A673 (cell line): ENCODE measurements at regions not wholly inside any gene's neighbourhood (a gene's known extent, or its start where the extent isn't known, plus 50 kb on each side); places are given as distances from the start of the nearest gene placed in this dataset.

ENCODE experiments used
- BruUV-seq: library from RNA; stranded (reverse); fragments of 400-500 nt; replicated peaks from 2 replicates; lab custom pipeline; 2021; lab: Mats Ljungman, UMichigan
- CTCF ChIA-PET: fragments of 300-600 bp; sonication (Branson Sonifier 250); formaldehyde crosslinking; loops from one replicate; lab custom pipeline; 2022; ENCODE audit warnings: antibody characterized with exemption; lab: Charles Lee
- POLR2A ChIA-PET: fragments of 300-600 bp; sonication (Branson Sonifier 250); formaldehyde crosslinking; loops from one replicate; lab custom pipeline; 2022; ENCODE audit warnings: antibody characterized with exemption; ENCODE audit not compliant: low non-redundant PET; lab: Charles Lee
- DNase-seq: peaks from one replicate; pipeline ENCODE4 v3.0.0-alpha.2; 2015; ENCODE audit warnings: low spot score
- H3K27ac ChIP-seq: fragments of 200-600 bp; sonication (generic); 2 replicates; pipeline ENCODE4 v1.5.1; 2016; ENCODE audit warnings: mixed run types, low read depth, mild to moderate bottlenecking, mixed read lengths, antibody characterized with exemption, low read length; ENCODE audit not compliant: poor library complexity, severe bottlenecking
- H3K27me3 ChIP-seq: fragments of 200-600 bp; sonication (generic); replicated peaks from 2 replicates; pipeline ENCODE4 v1.6.1; 2017; ENCODE audit warnings: mixed run types, low read depth, mild to moderate bottlenecking, mixed read lengths, antibody characterized with exemption, low read length; ENCODE audit not compliant: insufficient read depth, poor library complexity
- H3K36me3 ChIP-seq: fragments of 200-600 bp; sonication (generic); 2 replicates; pipeline ENCODE4 v1.6.1; 2016; ENCODE audit warnings: mixed run types, mild to moderate bottlenecking, mixed read lengths, antibody characterized with exemption, low read length; ENCODE audit not compliant: insufficient read depth, poor library complexity, severe bottlenecking
- H3K4me1 ChIP-seq: fragments of 200-600 bp; sonication (generic); 2 replicates; pipeline ENCODE4 v1.6.1; 2017; ENCODE audit warnings: mixed run types, mild to moderate bottlenecking, mixed read lengths, antibody characterized with exemption, low read length; ENCODE audit not compliant: insufficient read depth, poor library complexity, severe bottlenecking
- H3K4me3 ChIP-seq: fragments of 200-600 bp; sonication (generic); 2 replicates; pipeline ENCODE4 v1.5.1; 2016; ENCODE audit warnings: low read depth, mixed run types, mild to moderate bottlenecking, mixed read lengths, low read length; ENCODE audit not compliant: poor library complexity, severe bottlenecking
- H3K9me3 ChIP-seq: fragments of 200-600 bp; sonication (generic); 2 replicates; pipeline ENCODE4 v1.6.1; 2016; ENCODE audit warnings: mixed run types, low read depth, mild to moderate bottlenecking, mixed read lengths, antibody characterized with exemption, low read length; ENCODE audit not compliant: poor library complexity, severe bottlenecking
- EZH2 ChIP-seq: fragments of 200-600 bp; sonication (generic); IDR thresholded peaks from 2 replicates; pipeline ENCODE4 v1.6.1; 2017; ENCODE audit warnings: borderline replicate concordance, low read depth, mild to moderate bottlenecking, mixed read lengths, antibody characterized with exemption, low read length; ENCODE audit not compliant: poor library complexity, severe bottlenecking
- intact Hi-C: fragments of 100-400 bp; cut with micrococcal nuclease; formaldehyde crosslinking; loops from one replicate; pipeline ENCODE4 v1.10.0; 2022; ENCODE audit not compliant: unreplicated experiment
- TF ChIP-seq, protein P1 (sequence below): fragments of 300-800, 200-600 bp; sonication (generic); conservative IDR thresholded peaks from 2 replicates; pipeline ENCODE4 v1.5.1; 2017; ENCODE audit warnings: low read depth, mild to moderate bottlenecking, antibody characterized with exemption, low read length, moderate library complexity, mixed read lengths

DNA sequence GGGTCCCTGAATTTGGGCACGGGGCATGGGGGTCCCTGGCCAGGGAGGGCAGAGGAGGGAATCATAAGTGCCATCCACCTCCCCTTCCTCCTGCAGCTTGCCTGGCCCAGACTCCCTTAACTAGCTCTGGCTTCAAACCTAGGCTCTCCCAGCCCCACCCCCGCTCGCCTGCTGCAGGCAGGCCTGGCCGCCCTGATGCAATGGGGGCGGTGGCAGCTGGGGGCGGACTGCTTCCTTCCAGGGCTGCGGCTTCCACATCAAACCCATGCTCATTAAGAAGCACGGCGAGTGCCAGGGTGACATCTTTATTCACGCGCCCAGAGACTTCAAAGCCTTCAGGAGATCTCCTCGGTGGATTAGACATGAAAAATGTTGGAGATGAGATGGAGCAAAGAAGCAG, 123.1 kb downstream of the TPRA1 start:
- H3K4me1 ChIP-seq = no peaks in the 10 kb centered on the region
- no peaks in the 10 kb centered on the region for H3K27me3 ChIP-seq
- ChIA-PET POLR2A (no interaction called here), CTCF (no interaction called here)
- no peaks in the 10 kb centered on the region for H3K9me3 ChIP-seq
- intact Hi-C loops = no loop called here
- peak; percentile 16 for DNase-seq
- H3K4me3 ChIP-seq = no peak overlapping the region
- no peaks in the 10 kb centered on the region for H3K36me3 ChIP-seq
- BruUV-seq = no TSS peak
- no peak overlapping the region for H3K27ac ChIP-seq
- TF ChIP-seq, protein P1, sequence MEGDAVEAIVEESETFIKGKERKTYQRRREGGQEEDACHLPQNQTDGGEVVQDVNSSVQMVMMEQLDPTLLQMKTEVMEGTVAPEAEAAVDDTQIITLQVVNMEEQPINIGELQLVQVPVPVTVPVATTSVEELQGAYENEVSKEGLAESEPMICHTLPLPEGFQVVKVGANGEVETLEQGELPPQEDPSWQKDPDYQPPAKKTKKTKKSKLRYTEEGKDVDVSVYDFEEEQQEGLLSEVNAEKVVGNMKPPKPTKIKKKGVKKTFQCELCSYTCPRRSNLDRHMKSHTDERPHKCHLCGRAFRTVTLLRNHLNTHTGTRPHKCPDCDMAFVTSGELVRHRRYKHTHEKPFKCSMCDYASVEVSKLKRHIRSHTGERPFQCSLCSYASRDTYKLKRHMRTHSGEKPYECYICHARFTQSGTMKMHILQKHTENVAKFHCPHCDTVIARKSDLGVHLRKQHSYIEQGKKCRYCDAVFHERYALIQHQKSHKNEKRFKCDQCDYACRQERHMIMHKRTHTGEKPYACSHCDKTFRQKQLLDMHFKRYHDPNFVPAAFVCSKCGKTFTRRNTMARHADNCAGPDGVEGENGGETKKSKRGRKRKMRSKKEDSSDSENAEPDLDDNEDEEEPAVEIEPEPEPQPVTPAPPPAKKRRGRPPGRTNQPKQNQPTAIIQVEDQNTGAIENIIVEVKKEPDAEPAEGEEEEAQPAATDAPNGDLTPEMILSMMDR = no peak
- TF ChIP-seq EZH2 = no peak

DNA sequence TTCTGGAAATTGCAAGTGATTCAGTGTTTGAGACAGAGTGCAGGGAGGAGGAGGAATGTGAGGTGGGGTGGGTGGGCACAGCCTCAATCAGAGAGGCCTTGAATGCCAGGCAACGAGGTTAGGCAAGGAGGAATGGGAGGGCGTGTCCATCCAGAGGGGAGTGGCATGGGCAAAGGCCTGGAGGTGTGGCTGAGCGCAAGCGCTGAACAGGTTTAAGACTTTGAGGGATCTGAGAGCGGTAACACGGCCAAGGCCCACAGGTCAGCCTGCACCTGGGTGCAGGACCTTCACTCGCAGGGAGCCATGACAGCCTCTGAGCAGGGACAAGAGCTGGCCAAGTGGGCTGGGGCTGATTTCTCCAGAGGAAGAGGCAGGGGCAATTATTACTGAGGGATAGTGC, 125.9 kb downstream of the TPRA1 start:
- no peaks in the 10 kb centered on the region for H3K4me1 ChIP-seq
- no peaks in the 10 kb centered on the region for H3K36me3 ChIP-seq
- intact Hi-C loops = no loop called here
- TF ChIP-seq EZH2 = no peak
- BruUV-seq = no TSS peak
- H3K9me3 ChIP-seq = no peaks in the 10 kb centered on the region
- H3K27me3 ChIP-seq = no peaks in the 10 kb centered on the region
- H3K27ac ChIP-seq = no peak overlapping the region
- no peak overlapping the region for H3K4me3 ChIP-seq
- POLR2A ChIA-PET = no interaction called here
- no peak for DNase-seq
- CTCF ChIA-PET = no interaction called here

DNA sequence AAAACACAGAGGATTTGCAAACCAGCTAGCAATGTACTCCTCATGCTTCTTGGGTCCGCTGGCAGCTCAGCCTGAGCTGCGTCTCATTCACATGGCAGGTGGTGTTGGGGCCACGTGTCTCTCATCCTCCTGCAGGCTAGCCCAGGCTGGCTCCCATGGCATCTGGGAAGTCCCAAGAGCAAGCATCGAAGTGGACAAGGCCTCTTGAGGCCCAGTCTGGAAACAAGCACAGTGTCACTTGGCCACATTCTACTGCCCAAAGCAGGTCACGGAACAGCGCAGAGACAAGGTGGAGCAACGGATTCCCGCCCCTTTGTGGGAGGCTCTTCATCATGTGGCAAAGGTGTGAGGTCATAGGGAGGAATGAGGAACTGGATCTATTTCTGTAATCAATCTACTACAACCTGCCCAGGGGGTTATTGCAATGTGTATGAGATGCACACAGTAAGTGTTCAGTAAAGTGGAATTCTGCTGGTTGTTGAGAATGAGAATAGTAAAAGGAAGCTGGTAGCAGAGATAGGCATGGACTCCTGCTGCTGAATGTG, 128.3 kb downstream of the TPRA1 start:
- POLR2A ChIA-PET = no interaction called here
- DNase-seq = no peak
- TF ChIP-seq, protein P1 = no peak
- TF ChIP-seq EZH2 = no peak
- Histone ChIP-seq H3K27me3 (peaks cover 20% of the 10 kb centered on the region), H3K9me3 (no peaks in the 10 kb centered on the region), H3K4me1 (no peaks in the 10 kb centered on the region), H3K36me3 (no peaks in the 10 kb centered on the region), H3K27ac (no peak overlapping the region), H3K4me3 (no peak overlapping the region)
- CTCF ChIA-PET = no interaction called here
- BruUV-seq = no TSS peak
- intact Hi-C loops = no loop called here

DNA sequence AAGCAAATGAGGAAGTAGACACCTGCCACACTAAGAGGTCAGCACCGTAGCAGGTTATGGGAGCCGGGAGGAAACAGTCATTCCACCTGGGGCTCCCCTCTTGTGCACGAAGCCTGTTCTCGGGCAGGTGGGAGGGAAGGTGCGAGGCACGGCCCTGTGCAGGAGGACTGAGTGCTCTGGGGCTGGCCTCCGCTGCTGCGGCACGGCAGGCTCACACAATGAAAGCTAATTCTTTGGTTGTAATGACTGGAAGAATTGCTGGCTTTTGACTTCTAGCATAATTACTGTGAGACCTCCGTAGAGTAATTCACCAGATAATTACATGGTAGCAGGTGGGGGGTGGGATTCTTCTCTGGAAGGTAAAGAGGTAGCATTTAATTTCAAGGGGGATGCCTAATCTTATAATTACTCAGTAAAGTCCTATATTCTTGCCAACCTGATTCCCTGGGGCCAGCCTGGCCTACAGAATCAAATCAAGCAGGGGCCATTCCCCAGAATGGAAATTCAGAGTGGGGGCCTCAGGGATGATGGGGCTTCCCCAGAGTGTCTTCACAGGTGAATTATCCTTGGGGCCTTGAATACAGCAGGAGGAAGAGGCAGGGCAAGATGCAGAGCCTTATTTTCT, 129.1 kb downstream of the TPRA1 start:
- no peak overlapping the region for H3K4me3 ChIP-seq
- no peaks in the 10 kb centered on the region for H3K36me3 ChIP-seq
- no TSS peak for BruUV-seq
- POLR2A ChIA-PET = no interaction called here
- no peak overlapping the region for H3K27ac ChIP-seq
- H3K4me1 ChIP-seq = no peaks in the 10 kb centered on the region
- DNase-seq = no peak
- TF ChIP-seq, protein P1 = no peak
- no peak for TF ChIP-seq EZH2
- H3K27me3 ChIP-seq = peaks cover 27% of the 10 kb centered on the region
- CTCF ChIA-PET = no interaction called here
- no peaks in the 10 kb centered on the region for H3K9me3 ChIP-seq
- intact Hi-C loops = no loop called here
